Neural cell (in vitro differentiated cells): ENCODE measurements at regions not wholly inside any gene's neighbourhood (a gene's known extent, or its start where the extent isn't known, plus 50 kb on each side); places are given as distances from the start of the nearest gene placed in this dataset.
"Not testable (repeated sequence)": the region's sequence is repeated elsewhere in the genome, so short reads cannot be mapped to it uniquely, and the experiment has no call there.

Experiments
- EP300 ChIP-seq: fragments of 450-650 bp; conservative IDR thresholded peaks from 2 replicates; pipeline ENCODE4 v1.6.1; 2014; ENCODE audit warnings: antibody characterized with exemption, mild to moderate bottlenecking, moderate library complexity; ENCODE audit not compliant: poor library complexity, severe bottlenecking
- POLR2AphosphoS5 ChIP-seq: IDR thresholded peaks from 2 replicates; pipeline ENCODE4 v1.6.1; 2012
- TF ChIP-seq, protein P1 (sequence below): fragments of 450-650 bp; IDR thresholded peaks from 2 replicates; pipeline ENCODE4 v1.5.1; 2014; ENCODE audit warnings: antibody characterized with exemption, mild to moderate bottlenecking, moderate library complexity; ENCODE audit not compliant: poor library complexity, severe bottlenecking

DNA sequence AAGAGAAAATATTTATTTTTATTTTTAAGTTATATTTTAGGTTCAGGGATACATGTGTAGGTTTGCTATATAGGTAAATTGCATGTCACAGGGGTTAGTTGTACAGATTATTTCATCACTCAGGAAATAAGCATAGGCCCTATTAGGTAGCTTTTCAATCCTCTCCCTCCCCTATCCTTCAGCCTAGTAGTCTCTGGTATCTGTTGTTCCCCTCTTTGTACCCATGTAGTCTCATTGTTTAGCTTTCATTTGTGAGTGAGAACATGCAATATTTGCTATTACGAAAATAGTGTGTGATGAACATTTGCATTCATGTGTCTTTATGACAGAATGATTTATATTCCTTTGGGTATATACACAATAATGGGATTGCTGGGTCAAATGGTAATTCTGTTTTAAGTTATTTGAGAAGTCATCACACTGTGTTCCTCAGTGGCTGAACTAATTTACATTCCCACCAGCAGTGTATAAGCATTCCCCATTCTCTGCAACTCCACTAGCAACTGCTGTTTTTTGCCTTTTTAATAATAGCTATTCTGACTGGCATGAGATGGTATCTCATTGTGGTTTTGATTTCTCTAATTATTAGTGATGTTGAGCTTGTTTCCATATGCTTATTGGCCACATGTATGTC lies 863.3 kb downstream of the TTLL7 start:
- not testable (repeated sequence) for TF ChIP-seq POLR2AphosphoS5, EP300
- TF ChIP-seq, protein P1, sequence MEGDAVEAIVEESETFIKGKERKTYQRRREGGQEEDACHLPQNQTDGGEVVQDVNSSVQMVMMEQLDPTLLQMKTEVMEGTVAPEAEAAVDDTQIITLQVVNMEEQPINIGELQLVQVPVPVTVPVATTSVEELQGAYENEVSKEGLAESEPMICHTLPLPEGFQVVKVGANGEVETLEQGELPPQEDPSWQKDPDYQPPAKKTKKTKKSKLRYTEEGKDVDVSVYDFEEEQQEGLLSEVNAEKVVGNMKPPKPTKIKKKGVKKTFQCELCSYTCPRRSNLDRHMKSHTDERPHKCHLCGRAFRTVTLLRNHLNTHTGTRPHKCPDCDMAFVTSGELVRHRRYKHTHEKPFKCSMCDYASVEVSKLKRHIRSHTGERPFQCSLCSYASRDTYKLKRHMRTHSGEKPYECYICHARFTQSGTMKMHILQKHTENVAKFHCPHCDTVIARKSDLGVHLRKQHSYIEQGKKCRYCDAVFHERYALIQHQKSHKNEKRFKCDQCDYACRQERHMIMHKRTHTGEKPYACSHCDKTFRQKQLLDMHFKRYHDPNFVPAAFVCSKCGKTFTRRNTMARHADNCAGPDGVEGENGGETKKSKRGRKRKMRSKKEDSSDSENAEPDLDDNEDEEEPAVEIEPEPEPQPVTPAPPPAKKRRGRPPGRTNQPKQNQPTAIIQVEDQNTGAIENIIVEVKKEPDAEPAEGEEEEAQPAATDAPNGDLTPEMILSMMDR = not testable (repeated sequence)
